Head of caudate nucleus (tissue), 42 donors: ENCODE measurements at regions not wholly inside any gene's neighbourhood (a gene's known extent, or its start where the extent isn't known, plus 50 kb on each side); places are given as distances from the start of the nearest gene placed in this dataset.
A peak's percentile ranks its signal among the peaks of the same experiment; 100 is the strongest.
"Not testable (repeated sequence)": the region's sequence is repeated elsewhere in the genome, so short reads cannot be mapped to it uniquely, and the experiment has no call there.

Experiments
- DNase-seq, 42 donors: peaks; one replicate each; pipeline versions ENCODE4 v3.0.0 to v3.0.0-alpha.2; 2020 to 2021; ENCODE audit warnings: mixed read lengths in 7 of 42
- intact Hi-C: fragments of 100-400 bp; cut with DNase I; formaldehyde crosslinking; loops from one replicate; pipeline ENCODE4 v1.15.0; 2022

- DNase-seq = no peak
- intact Hi-C loops = no loop called here
These were observed 221.1 kb downstream of the OR4A5 start for GRCh38 chr11:54927704-54928103.

GRCh38 chr11:54930930-54931329, 224.3 kb downstream of the OR4A5 start:
- intact Hi-C loops = no loop called here

GRCh38 chr11:54944211-54944610, 237.6 kb downstream of the OR4A5 start:
- intact Hi-C loops = no loop called here
- no peak for DNase-seq

More at GRCh38 chr11:54930930-54931329, 224.3 kb downstream of the OR4A5 start:
- peak in 1 of 42 donors; percentile 4 for DNase-seq

- intact Hi-C loops = no loop called here
- DNase-seq = no peak
These were observed 239.8 kb downstream of the OR4A5 start for GRCh38 chr11:54946424-54946823.

GRCh38 chr11:54947175-54947574, 240.5 kb downstream of the OR4A5 start:
- DNase-seq, intact Hi-C loops: not testable (repeated sequence)

- intact Hi-C loops = no loop called here
These were observed 272.7 kb downstream of the OR4A5 start for GRCh38 chr11:54979375-54979774.

GRCh38 chr11:54985731-54986130, 276.2 kb upstream of the TRIM48 start:
- intact Hi-C loops = no loop called here
- no peak for DNase-seq

More at GRCh38 chr11:54979375-54979774, 272.7 kb downstream of the OR4A5 start:
- no peak for DNase-seq

- DNase-seq, intact Hi-C loops: not testable (repeated sequence)
These were observed 233.1 kb upstream of the TRIM48 start for GRCh38 chr11:55028837-55029236.

GRCh38 chr11:55054723-55055122, 207.2 kb upstream of the TRIM48 start:
- DNase-seq = no peak
- intact Hi-C loops = no loop called here

GRCh38 chr11:55084588-55084987, 177.4 kb upstream of the TRIM48 start:
- DNase-seq = peak in 5 of 42 donors; percentile 0 to 20 (median 15)
- intact Hi-C loops = not testable (repeated sequence)

- intact Hi-C loops = no loop called here
- no peak for DNase-seq
These were observed 155.6 kb upstream of the TRIM48 start for GRCh38 chr11:55106391-55106790.
